H9 (cell line): ENCODE measurements at regions not wholly inside any gene's neighbourhood (a gene's known extent, or its start where the extent isn't known, plus 50 kb on each side); places are given as distances from the start of the nearest gene placed in this dataset.

Experiments
- DNase-seq: peaks from one replicate; pipeline ENCODE4 v3.0.0-alpha.2; 2017
- H2AFZ ChIP-seq: one replicate; pipeline ENCODE4 v1.6.1; 2013; ENCODE audit warnings: mild to moderate bottlenecking, low read length, control low read depth, moderate library complexity
- H2AK5ac ChIP-seq: 2 replicates; pipeline ENCODE4 v1.6.1; 2013; ENCODE audit warnings: low read length, control low read depth, mixed read lengths; ENCODE audit not compliant: insufficient read length
- H2BK120ac ChIP-seq: one replicate; pipeline ENCODE4 v1.6.1; 2013; ENCODE audit warnings: low read depth, mild to moderate bottlenecking, low read length, control low read depth, inconsistent platforms; ENCODE audit not compliant: poor library complexity, severe bottlenecking
- H2BK12ac ChIP-seq: 2 replicates; pipeline ENCODE4 v1.6.1; 2013; ENCODE audit warnings: low read length, control low read depth, mixed read lengths, low read depth; ENCODE audit not compliant: insufficient read length
- H2BK15ac ChIP-seq: 2 replicates; pipeline ENCODE4 v1.6.1; 2013; ENCODE audit warnings: low read depth, low read length, control low read depth
- H2BK20ac ChIP-seq: one replicate; pipeline ENCODE4 v1.6.1; 2013; ENCODE audit warnings: low read depth, mild to moderate bottlenecking, low read length, control low read depth, inconsistent platforms; ENCODE audit not compliant: poor library complexity, severe bottlenecking
- H2BK5ac ChIP-seq: 2 replicates; pipeline ENCODE4 v1.6.1; 2013; ENCODE audit warnings: low read length, control low read depth, mixed read lengths; ENCODE audit not compliant: insufficient read length
- H3K14ac ChIP-seq: 2 replicates; pipeline ENCODE4 v1.6.1; 2013; ENCODE audit warnings: low read length, control low read depth; ENCODE audit not compliant: insufficient read depth
- H3K18ac ChIP-seq: 2 replicates; pipeline ENCODE4 v1.6.1; 2013; ENCODE audit warnings: low read depth, mild to moderate bottlenecking, mixed read lengths, low read length, control low read depth; ENCODE audit not compliant: insufficient read length
- H3K23ac ChIP-seq: 2 replicates; pipeline ENCODE4 v1.6.1; 2013; ENCODE audit warnings: low read length, control low read depth, mixed read lengths, low read depth; ENCODE audit not compliant: insufficient read length
- H3K23me2 ChIP-seq: 2 replicates; pipeline ENCODE4 v1.6.1; 2013; ENCODE audit warnings: low read depth, mild to moderate bottlenecking, mixed read lengths, low read length, control low read depth; ENCODE audit not compliant: insufficient read length, poor library complexity, severe bottlenecking
- H3K27ac ChIP-seq: 2 replicates; pipeline ENCODE4 v1.5.1; 2013; ENCODE audit warnings: low read length, control low read depth, mixed read lengths, low read depth; ENCODE audit not compliant: insufficient read length
- H3K27me3 ChIP-seq: 2 replicates; pipeline ENCODE4 v1.6.1; 2013; ENCODE audit warnings: low read length, control low read depth, inconsistent platforms; ENCODE audit not compliant: insufficient read depth
- H3K4ac ChIP-seq: 2 replicates; pipeline ENCODE4 v1.6.1; 2013; ENCODE audit warnings: low read depth, mild to moderate bottlenecking, control low read depth, inconsistent platforms, low read length, moderate library complexity
- H3K4me1 ChIP-seq: 2 replicates; pipeline ENCODE4 v1.6.1; 2013; ENCODE audit warnings: low read length, control low read depth, inconsistent platforms; ENCODE audit not compliant: insufficient read depth
- H3K4me2 ChIP-seq: 2 replicates; pipeline ENCODE4 v1.6.1; 2013; ENCODE audit warnings: low read length, control low read depth, mixed read lengths; ENCODE audit not compliant: insufficient read length, insufficient read depth
- H3K56ac ChIP-seq: 2 replicates; pipeline ENCODE4 v1.6.1; 2013; ENCODE audit warnings: low read depth, mild to moderate bottlenecking, mixed read lengths, low read length, control low read depth; ENCODE audit not compliant: insufficient read length
- H3K79me1 ChIP-seq: 2 replicates; pipeline ENCODE4 v1.6.1; 2013; ENCODE audit warnings: low read depth, mild to moderate bottlenecking, moderate library complexity, low read length, control low read depth, inconsistent platforms; ENCODE audit not compliant: insufficient read depth, poor library complexity, severe bottlenecking
- H3K79me2 ChIP-seq: 2 replicates; pipeline ENCODE4 v1.6.1; 2013; ENCODE audit warnings: low read length, control low read depth, inconsistent platforms; ENCODE audit not compliant: insufficient read depth
- H3K9ac ChIP-seq: 2 replicates; pipeline ENCODE4 v1.6.1; 2013; ENCODE audit warnings: low read length, control low read depth, mixed read lengths; ENCODE audit not compliant: insufficient read length; ENCODE audit errors: extremely low read depth
- H3K9me3 ChIP-seq: one replicate; pipeline ENCODE4 v1.6.1; 2013; ENCODE audit warnings: low read depth, low read length, inconsistent platforms; ENCODE audit not compliant: control insufficient read depth
- H3T11ph ChIP-seq: one replicate; pipeline ENCODE4 v1.6.1; 2013; ENCODE audit warnings: mild to moderate bottlenecking, low read length, control low read depth, inconsistent platforms
- H4K20me1 ChIP-seq: one replicate; pipeline ENCODE4 v1.6.1; 2013; ENCODE audit not compliant: control insufficient read depth, insufficient read length, insufficient read depth
- H4K5ac ChIP-seq: 2 replicates; pipeline ENCODE4 v1.6.1; 2013; ENCODE audit warnings: low read depth, mild to moderate bottlenecking, mixed read lengths, low read length, control low read depth; ENCODE audit not compliant: insufficient read length
- H4K8ac ChIP-seq: replicated peaks from 2 replicates; pipeline ENCODE4 v1.6.1; 2013; ENCODE audit warnings: low read length, control low read depth, mixed read lengths, low read depth; ENCODE audit not compliant: insufficient read length
- H4K91ac ChIP-seq: 2 replicates; pipeline ENCODE4 v1.6.1; 2013; ENCODE audit warnings: low read depth, mild to moderate bottlenecking, moderate library complexity, mixed read lengths, low read length, control low read depth; ENCODE audit not compliant: insufficient read length
- H3K27ac Mint-ChIP-seq, 3 experiments: 2 replicates in 2 of 3; 3 replicates in 1 of 3; pipeline ENCODE4 v1.8.0; 2020 to 2021; ENCODE audit warnings: mixed read lengths in 3 of 3, mild to moderate bottlenecking in 1 of 3, moderate library complexity in 1 of 3
- H3K27me3 Mint-ChIP-seq: 2 replicates; pipeline ENCODE4 v1.8.0; 2021; ENCODE audit warnings: low read depth, mild to moderate bottlenecking, moderate library complexity, mixed read lengths
- H3K36me3 Mint-ChIP-seq, 3 experiments: 2 replicates in 2 of 3; 3 replicates in 1 of 3; pipeline ENCODE4 v1.8.0; 2020 to 2021; ENCODE audit warnings: low read depth in 3 of 3, mixed read lengths in 3 of 3; ENCODE audit not compliant: insufficient read depth in 1 of 3
- H3K4me1 Mint-ChIP-seq, 2 experiments: 2 replicates each; pipeline ENCODE4 v1.8.0; 2020; ENCODE audit warnings: mixed read lengths in 2 of 2
- H3K4me3 Mint-ChIP-seq, 2 experiments: 2 replicates in 1 of 2; 3 replicates in 1 of 2; pipeline ENCODE4 v1.8.0; 2020 to 2021; ENCODE audit warnings: mild to moderate bottlenecking in 2 of 2, mixed read lengths in 2 of 2, moderate library complexity in 1 of 2
- H3K9me3 Mint-ChIP-seq, 2 experiments: 2 replicates in 1 of 2; 3 replicates in 1 of 2; pipeline ENCODE4 v1.8.0; 2020; ENCODE audit warnings: mild to moderate bottlenecking in 2 of 2, mixed read lengths in 2 of 2, moderate library complexity in 1 of 2
- WGBS: extraction: QIAGEN DNeasy Blood & Tissue Kit; methylation state at CpG from one replicate; pipeline ENCODE4 v1.1.7; 2013; ENCODE audit warnings: missing lambda C conversion rate, low lambda C conversion rate, mixed read lengths; ENCODE audit not compliant: insufficient read length; ENCODE audit errors: extremely low coverage; 5-methylcytosine and 5-hydroxymethylcytosine counted together
- TF ChIP-seq, protein P1 (sequence below): fragments of 200-600 bp; sonication (generic); conservative IDR thresholded peaks from 3 replicates; pipeline ENCODE4 v1.8.0; 2021; ENCODE audit warnings: antibody characterized with exemption, mild to moderate bottlenecking

DNA sequence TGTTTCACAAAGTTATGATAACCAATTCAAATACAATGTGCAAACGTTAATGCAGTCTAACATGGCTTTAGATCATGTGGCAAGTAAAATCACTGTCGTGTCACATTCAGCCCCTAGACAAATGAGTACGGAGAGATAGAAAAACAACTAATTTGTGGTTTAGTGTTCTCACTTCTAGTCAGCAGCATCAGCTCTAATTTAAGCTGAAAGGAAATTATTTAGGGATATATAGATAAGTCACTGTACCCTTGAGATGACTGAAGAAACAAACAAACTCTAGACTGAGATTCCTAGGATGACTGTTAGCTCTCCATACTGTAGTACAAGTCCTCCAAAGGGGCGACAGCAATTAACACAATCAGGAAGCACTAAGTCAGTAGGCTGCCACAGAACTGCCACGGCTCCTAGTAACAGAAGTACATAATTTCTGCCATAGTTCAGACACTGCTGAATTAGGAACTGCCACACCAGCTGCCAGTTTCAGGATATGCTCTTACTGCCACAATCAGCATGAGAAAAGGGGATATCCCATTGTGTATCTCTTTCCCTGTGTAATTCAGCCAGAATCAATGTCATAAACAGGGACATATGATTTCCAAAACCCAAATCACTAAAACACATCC, 150.4 kb upstream of the NEGR1 start:
- Histone ChIP-seq H2BK15ac (no peak overlapping the region), H3K14ac (no peak overlapping the region), H3K79me2 (no peaks in the 10 kb centered on the region), H4K5ac (no peak overlapping the region), H2BK12ac (no peak overlapping the region), H2AK5ac (no peak overlapping the region), H2BK20ac (no peak overlapping the region), H2BK5ac (no peak overlapping the region), H3K56ac (no peak overlapping the region), H4K20me1 (no peaks in the 10 kb centered on the region), H3K4me2 (no peak overlapping the region), H3K9me3 (no peaks in the 10 kb centered on the region), H3K4me1 (no peaks in the 10 kb centered on the region), H3K23ac (no peak overlapping the region), H2BK120ac (no peak overlapping the region), H3K79me1 (no peaks in the 10 kb centered on the region), H3K23me2 (no peaks in the 10 kb centered on the region), H3K9ac (no peak overlapping the region), H3K27me3 (no peaks in the 10 kb centered on the region), H3K4ac (no peak overlapping the region), H4K91ac (no peak overlapping the region), H3T11ph (no peak overlapping the region), H2AFZ (no peak overlapping the region), H3K27ac (no peak overlapping the region), H3K18ac (no peak overlapping the region), H4K8ac (no peak overlapping the region)
- no CpG with 5 or more reads among the region's 5 CpGs for WGBS
- TF ChIP-seq, protein P1, sequence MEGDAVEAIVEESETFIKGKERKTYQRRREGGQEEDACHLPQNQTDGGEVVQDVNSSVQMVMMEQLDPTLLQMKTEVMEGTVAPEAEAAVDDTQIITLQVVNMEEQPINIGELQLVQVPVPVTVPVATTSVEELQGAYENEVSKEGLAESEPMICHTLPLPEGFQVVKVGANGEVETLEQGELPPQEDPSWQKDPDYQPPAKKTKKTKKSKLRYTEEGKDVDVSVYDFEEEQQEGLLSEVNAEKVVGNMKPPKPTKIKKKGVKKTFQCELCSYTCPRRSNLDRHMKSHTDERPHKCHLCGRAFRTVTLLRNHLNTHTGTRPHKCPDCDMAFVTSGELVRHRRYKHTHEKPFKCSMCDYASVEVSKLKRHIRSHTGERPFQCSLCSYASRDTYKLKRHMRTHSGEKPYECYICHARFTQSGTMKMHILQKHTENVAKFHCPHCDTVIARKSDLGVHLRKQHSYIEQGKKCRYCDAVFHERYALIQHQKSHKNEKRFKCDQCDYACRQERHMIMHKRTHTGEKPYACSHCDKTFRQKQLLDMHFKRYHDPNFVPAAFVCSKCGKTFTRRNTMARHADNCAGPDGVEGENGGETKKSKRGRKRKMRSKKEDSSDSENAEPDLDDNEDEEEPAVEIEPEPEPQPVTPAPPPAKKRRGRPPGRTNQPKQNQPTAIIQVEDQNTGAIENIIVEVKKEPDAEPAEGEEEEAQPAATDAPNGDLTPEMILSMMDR, result no peak
- DNase-seq, result no peak
- no peak overlapping the region for H3K27ac Mint-ChIP-seq
- no peaks in the 10 kb centered on the region for H3K27me3 Mint-ChIP-seq
- H3K4me1 Mint-ChIP-seq, result no peaks in the 10 kb centered on the region
- peaks cover 3 to 7% of the 10 kb centered on the region in 2 experiments; a peak in 2 of 5 replicates for H3K9me3 Mint-ChIP-seq
- no peak overlapping the region for H3K4me3 Mint-ChIP-seq
- no peaks in the 10 kb centered on the region; a peak in 2 of 7 replicates for H3K36me3 Mint-ChIP-seq
